ENCODE measurements at regions not wholly inside any gene's neighbourhood (a gene's known extent, or its start where the extent isn't known, plus 50 kb on each side); places are given as distances from the start of the nearest gene placed in this dataset.

GRCh38 chr6:145315982-145316600 is 419.2 kb downstream of the EPM2A start:
- TF ChIP-seq POLR2A (IDR thresholded peaks at IDR 0.05), result no peak
- TF ChIP-seq CTCF (IDR thresholded peaks at IDR 0.05), result no peak

Data from vagina (tissue), 2 donors.